HL-60 (cell line): ENCODE measurements at regions not wholly inside any gene's neighbourhood (a gene's known extent, or its start where the extent isn't known, plus 50 kb on each side); places are given as distances from the start of the nearest gene placed in this dataset.

Source experiments
- CTCF ChIP-seq: IDR thresholded peaks from one replicate; pipeline ENCODE4 v1.5.1; 2011; ENCODE audit warnings: low read length, control low read depth, inconsistent platforms; ENCODE audit not compliant: insufficient read depth
- GABPA ChIP-seq: IDR thresholded peaks from 2 replicates; pipeline ENCODE4 v1.6.1; 2012; ENCODE audit warnings: low read depth
- POLR2AphosphoS5 ChIP-seq: IDR thresholded peaks from 2 replicates; pipeline ENCODE4 v1.6.1; 2012; ENCODE audit warnings: low read depth
- REST ChIP-seq: IDR thresholded peaks from 2 replicates; pipeline ENCODE4 v1.6.1; 2012; ENCODE audit warnings: low read depth; ENCODE audit not compliant: insufficient replicate concordance

- TF ChIP-seq CTCF (no peak), POLR2AphosphoS5 (no peak), GABPA (no peak), REST (no peak)
Observed at GRCh38 chr20:50281831-50282591, 91.4 kb downstream of the CEBPB start.
